ENCODE measurements at regions not wholly inside any gene's neighbourhood (a gene's known extent, or its start where the extent isn't known, plus 50 kb on each side); places are given as distances from the start of the nearest gene placed in this dataset.

GRCh38 chr3:55294557-55294956 is 192.5 kb downstream of the WNT5A start:
- 90% methylated on average over 2 of the region's 2 CpGs for WGBS
- H3K27me3 ChIP-seq (ENCODE audit: control insufficient read depth in 2 of 2, insufficient read depth in 1 of 2, low read length in 1 of 2) = no peaks in the 10 kb centered on the region
- H3K27ac ChIP-seq (ENCODE audit: low read depth in 1 of 2, low read length in 1 of 2) = no peak overlapping the region
- no peaks in the 10 kb centered on the region for H3K4me1 ChIP-seq (ENCODE audit: control insufficient read depth in 2 of 2, insufficient read depth in 2 of 2, low read length in 2 of 2)
- no peaks in the 10 kb centered on the region for H3K9me3 ChIP-seq (ENCODE audit: control insufficient read depth in 2 of 2, insufficient read depth in 1 of 2, low read length in 1 of 2)
- H3K4me3 ChIP-seq (ENCODE audit: low read length in 2 of 2) = no peak overlapping the region
- no peak for DNase-seq (ENCODE audit: low read depth in 6 of 9, low spot score in 9 of 9)
- H3K36me3 ChIP-seq (ENCODE audit: control insufficient read depth in 2 of 2, insufficient read depth in 2 of 2, low read length in 1 of 2) = no peaks in the 10 kb centered on the region

GRCh38 chr3:55292360-55292759 is 194.7 kb downstream of the WNT5A start:
- no peaks in the 10 kb centered on the region for H3K4me1 ChIP-seq (ENCODE audit: control insufficient read depth in 2 of 2, insufficient read depth in 2 of 2, low read length in 2 of 2)
- DNase-seq (ENCODE audit: low read depth in 6 of 9, low spot score in 9 of 9) = no peak
- 43% methylated on average over 9 of the region's 9 CpGs for whole genome bisulfite sequencing
- no peaks in the 10 kb centered on the region for H3K27me3 ChIP-seq (ENCODE audit: control insufficient read depth in 2 of 2, insufficient read depth in 1 of 2, low read length in 1 of 2)
- H3K27ac ChIP-seq (ENCODE audit: low read depth in 1 of 2, low read length in 1 of 2) = no peak overlapping the region
- H3K36me3 ChIP-seq (ENCODE audit: control insufficient read depth in 2 of 2, insufficient read depth in 2 of 2, low read length in 1 of 2) = no peaks in the 10 kb centered on the region
- H3K9me3 ChIP-seq (ENCODE audit: control insufficient read depth in 2 of 2, insufficient read depth in 1 of 2, low read length in 1 of 2) = no peaks in the 10 kb centered on the region
- H3K4me3 ChIP-seq (ENCODE audit: low read length in 2 of 2) = no peak overlapping the region

GRCh38 chr3:55288657-55289056 is 198.4 kb downstream of the WNT5A start:
- no peak for DNase-seq (ENCODE audit: low read depth in 6 of 9, low spot score in 9 of 9)
- Histone ChIP-seq H3K9me3 (ENCODE audit: control insufficient read depth in 2 of 2, insufficient read depth in 1 of 2, low read length in 1 of 2) (no peaks in the 10 kb centered on the region), H3K27me3 (ENCODE audit: control insufficient read depth in 2 of 2, insufficient read depth in 1 of 2, low read length in 1 of 2) (no peaks in the 10 kb centered on the region), H3K4me1 (ENCODE audit: control insufficient read depth in 2 of 2, insufficient read depth in 2 of 2, low read length in 2 of 2) (no peaks in the 10 kb centered on the region), H3K36me3 (ENCODE audit: control insufficient read depth in 2 of 2, insufficient read depth in 2 of 2, low read length in 1 of 2) (no peaks in the 10 kb centered on the region), H3K4me3 (ENCODE audit: low read length in 2 of 2) (no peak overlapping the region), H3K27ac (ENCODE audit: low read depth in 1 of 2, low read length in 1 of 2) (no peak overlapping the region)

- no peaks in the 10 kb centered on the region for H3K27me3 ChIP-seq (ENCODE audit: control insufficient read depth in 2 of 2, insufficient read depth in 1 of 2, low read length in 1 of 2)
- no peak overlapping the region for H3K27ac ChIP-seq (ENCODE audit: low read depth in 1 of 2, low read length in 1 of 2)
- no peaks in the 10 kb centered on the region for H3K36me3 ChIP-seq (ENCODE audit: control insufficient read depth in 2 of 2, insufficient read depth in 2 of 2, low read length in 1 of 2)
- 55% methylated on average over 1 of the region's 1 CpG for WGBS
- H3K4me1 ChIP-seq (ENCODE audit: control insufficient read depth in 2 of 2, insufficient read depth in 2 of 2, low read length in 2 of 2) = no peaks in the 10 kb centered on the region
- DNase-seq (ENCODE audit: low read depth in 6 of 9, low spot score in 9 of 9) = no peak
- no peak overlapping the region for H3K4me3 ChIP-seq (ENCODE audit: low read length in 2 of 2)
- H3K9me3 ChIP-seq (ENCODE audit: control insufficient read depth in 2 of 2, insufficient read depth in 1 of 2, low read length in 1 of 2) = no peaks in the 10 kb centered on the region
Observed at GRCh38 chr3:55286693-55287092, 200.4 kb downstream of the WNT5A start.

- H3K4me3 ChIP-seq (ENCODE audit: low read length in 2 of 2) = no peak overlapping the region
- H3K36me3 ChIP-seq (ENCODE audit: control insufficient read depth in 2 of 2, insufficient read depth in 2 of 2, low read length in 1 of 2) = no peaks in the 10 kb centered on the region
- H3K27me3 ChIP-seq (ENCODE audit: control insufficient read depth in 2 of 2, insufficient read depth in 1 of 2, low read length in 1 of 2) = no peaks in the 10 kb centered on the region
- 82% methylated on average over 2 of the region's 2 CpGs for WGBS
- H3K9me3 ChIP-seq (ENCODE audit: control insufficient read depth in 2 of 2, insufficient read depth in 1 of 2, low read length in 1 of 2) = no peaks in the 10 kb centered on the region
- no peak for DNase-seq (ENCODE audit: low read depth in 6 of 9, low spot score in 9 of 9)
- no peak overlapping the region for H3K27ac ChIP-seq (ENCODE audit: low read depth in 1 of 2, low read length in 1 of 2)
- no peaks in the 10 kb centered on the region for H3K4me1 ChIP-seq (ENCODE audit: control insufficient read depth in 2 of 2, insufficient read depth in 2 of 2, low read length in 2 of 2)
Observed at GRCh38 chr3:55285156-55285555, 201.9 kb downstream of the WNT5A start.

GRCh38 chr3:55283441-55283925 is 203.6 kb downstream of the WNT5A start:
- Histone ChIP-seq H3K4me3 (ENCODE audit: low read length in 2 of 2) (no peak overlapping the region), H3K4me1 (ENCODE audit: control insufficient read depth in 2 of 2, insufficient read depth in 2 of 2, low read length in 2 of 2) (no peaks in the 10 kb centered on the region), H3K27me3 (ENCODE audit: control insufficient read depth in 2 of 2, insufficient read depth in 1 of 2, low read length in 1 of 2) (no peaks in the 10 kb centered on the region), H3K9me3 (ENCODE audit: control insufficient read depth in 2 of 2, insufficient read depth in 1 of 2, low read length in 1 of 2) (no peaks in the 10 kb centered on the region), H3K27ac (ENCODE audit: low read depth in 1 of 2, low read length in 1 of 2) (no peak overlapping the region), H3K36me3 (ENCODE audit: control insufficient read depth in 2 of 2, insufficient read depth in 2 of 2, low read length in 1 of 2) (no peaks in the 10 kb centered on the region)
- 87% methylated on average over 2 of the region's 2 CpGs for WGBS
- DNase-seq (ENCODE audit: low read depth in 6 of 9, low spot score in 9 of 9) = no peak

- 93% methylated on average over 4 of the region's 4 CpGs for WGBS
- Histone ChIP-seq H3K4me1 (ENCODE audit: control insufficient read depth in 2 of 2, insufficient read depth in 2 of 2, low read length in 2 of 2) (no peaks in the 10 kb centered on the region), H3K4me3 (ENCODE audit: low read length in 2 of 2) (no peak overlapping the region), H3K27ac (ENCODE audit: low read depth in 1 of 2, low read length in 1 of 2) (no peak overlapping the region), H3K36me3 (ENCODE audit: control insufficient read depth in 2 of 2, insufficient read depth in 2 of 2, low read length in 1 of 2) (no peaks in the 10 kb centered on the region), H3K9me3 (ENCODE audit: control insufficient read depth in 2 of 2, insufficient read depth in 1 of 2, low read length in 1 of 2) (no peaks in the 10 kb centered on the region), H3K27me3 (ENCODE audit: control insufficient read depth in 2 of 2, insufficient read depth in 1 of 2, low read length in 1 of 2) (no peaks in the 10 kb centered on the region)
- DNase-seq (ENCODE audit: low read depth in 6 of 9, low spot score in 9 of 9) = no peak
Observed at GRCh38 chr3:55282994-55283393, 204.1 kb downstream of the WNT5A start.

GRCh38 chr3:55272031-55272645 is 215.0 kb downstream of the WNT5A start:
- Histone ChIP-seq H3K4me1 (ENCODE audit: control insufficient read depth in 2 of 2, insufficient read depth in 2 of 2, low read length in 2 of 2) (no peaks in the 10 kb centered on the region), H3K9me3 (ENCODE audit: control insufficient read depth in 2 of 2, insufficient read depth in 1 of 2, low read length in 1 of 2) (no peaks in the 10 kb centered on the region), H3K27ac (ENCODE audit: low read depth in 1 of 2, low read length in 1 of 2) (no peak overlapping the region), H3K36me3 (ENCODE audit: control insufficient read depth in 2 of 2, insufficient read depth in 2 of 2, low read length in 1 of 2) (no peaks in the 10 kb centered on the region), H3K4me3 (ENCODE audit: low read length in 2 of 2) (no peak overlapping the region), H3K27me3 (ENCODE audit: control insufficient read depth in 2 of 2, insufficient read depth in 1 of 2, low read length in 1 of 2) (no peaks in the 10 kb centered on the region)
- WGBS = 80% methylated on average over 2 of the region's 2 CpGs
- no peak for DNase-seq (ENCODE audit: low read depth in 6 of 9, low spot score in 9 of 9)

GRCh38 chr3:55271549-55271948 is 215.6 kb downstream of the WNT5A start:
- no peak for DNase-seq (ENCODE audit: low read depth in 6 of 9, low spot score in 9 of 9)
- H3K27me3 ChIP-seq (ENCODE audit: control insufficient read depth in 2 of 2, insufficient read depth in 1 of 2, low read length in 1 of 2) = no peaks in the 10 kb centered on the region
- no peak overlapping the region for H3K4me3 ChIP-seq (ENCODE audit: low read length in 2 of 2)
- 50% methylated on average over 4 of the region's 4 CpGs for WGBS
- no peaks in the 10 kb centered on the region for H3K4me1 ChIP-seq (ENCODE audit: control insufficient read depth in 2 of 2, insufficient read depth in 2 of 2, low read length in 2 of 2)
- no peaks in the 10 kb centered on the region for H3K9me3 ChIP-seq (ENCODE audit: control insufficient read depth in 2 of 2, insufficient read depth in 1 of 2, low read length in 1 of 2)
- H3K36me3 ChIP-seq (ENCODE audit: control insufficient read depth in 2 of 2, insufficient read depth in 2 of 2, low read length in 1 of 2) = no peaks in the 10 kb centered on the region
- H3K27ac ChIP-seq (ENCODE audit: low read depth in 1 of 2, low read length in 1 of 2) = no peak overlapping the region

- H3K27me3 ChIP-seq (ENCODE audit: control insufficient read depth in 2 of 2, insufficient read depth in 1 of 2, low read length in 1 of 2) = no peaks in the 10 kb centered on the region
Observed at GRCh38 chr3:55270976-55271375, 216.1 kb downstream of the WNT5A start.

More at GRCh38 chr3:55270976-55271375, 216.1 kb downstream of the WNT5A start:
- Histone ChIP-seq H3K4me1 (ENCODE audit: control insufficient read depth in 2 of 2, insufficient read depth in 2 of 2, low read length in 2 of 2) (no peaks in the 10 kb centered on the region), H3K9me3 (ENCODE audit: control insufficient read depth in 2 of 2, insufficient read depth in 1 of 2, low read length in 1 of 2) (no peaks in the 10 kb centered on the region), H3K27ac (ENCODE audit: low read depth in 1 of 2, low read length in 1 of 2) (no peak overlapping the region), H3K4me3 (ENCODE audit: low read length in 2 of 2) (no peak overlapping the region), H3K36me3 (ENCODE audit: control insufficient read depth in 2 of 2, insufficient read depth in 2 of 2, low read length in 1 of 2) (no peaks in the 10 kb centered on the region)
- 52% methylated on average over 3 of the region's 3 CpGs for WGBS
- DNase-seq (ENCODE audit: low read depth in 6 of 9, low spot score in 9 of 9) = no peak

Data from thymus (tissue), 11 donors.